Dermis blood vessel endothelial cell (primary cell): ENCODE measurements at regions not wholly inside any gene's neighbourhood (a gene's known extent, or its start where the extent isn't known, plus 50 kb on each side); places are given as distances from the start of the nearest gene placed in this dataset.
"Not testable (repeated sequence)": the region's sequence is repeated elsewhere in the genome, so short reads cannot be mapped to it uniquely, and the experiment has no call there.

Experiments used
- DNase-seq: peaks from one replicate; pipeline ENCODE4 v3.0.0; 2010

- no peak for DNase-seq
These were observed 159.3 kb upstream of the MDFIC2 start for GRCh38 chr3:70471464-70472342.

- DNase-seq, result no peak
These were observed 153.7 kb upstream of the MDFIC2 start for GRCh38 chr3:70466096-70466495.

- no peak for DNase-seq
These were observed 152.4 kb upstream of the MDFIC2 start for GRCh38 chr3:70464876-70465275.

GRCh38 chr3:70464465-70464864 is 152.0 kb upstream of the MDFIC2 start:
- DNase-seq, result no peak

- DNase-seq, result not testable (repeated sequence)
These were observed 137.8 kb upstream of the MDFIC2 start for GRCh38 chr3:70450220-70450619.

- DNase-seq, result not testable (repeated sequence)
These were observed 123.0 kb upstream of the MDFIC2 start for GRCh38 chr3:70435422-70435821.

- no peak for DNase-seq
These were observed 120.7 kb upstream of the MDFIC2 start for GRCh38 chr3:70433091-70433490.

- no peak for DNase-seq
These were observed 119.5 kb upstream of the MDFIC2 start for GRCh38 chr3:70431911-70432310.

GRCh38 chr3:70426071-70426470 is 113.6 kb upstream of the MDFIC2 start:
- no peak for DNase-seq

- DNase-seq, result no peak
These were observed 109.1 kb upstream of the MDFIC2 start for GRCh38 chr3:70421506-70421905.

GRCh38 chr3:70409018-70409417 is 96.6 kb upstream of the MDFIC2 start:
- DNase-seq, result no peak

- DNase-seq, result no peak
These were observed 87.8 kb upstream of the MDFIC2 start for GRCh38 chr3:70400194-70400593.

GRCh38 chr3:70393881-70394612 is 81.6 kb upstream of the MDFIC2 start:
- DNase-seq, result no peak

- no peak for DNase-seq
These were observed 79.8 kb upstream of the MDFIC2 start for GRCh38 chr3:70392227-70392626.

- no peak for DNase-seq
These were observed 75.5 kb upstream of the MDFIC2 start for GRCh38 chr3:70387889-70388288.

- DNase-seq, result no peak
These were observed 74.4 kb upstream of the MDFIC2 start for GRCh38 chr3:70386846-70387245.

GRCh38 chr3:70386043-70386442 is 73.6 kb upstream of the MDFIC2 start:
- DNase-seq, result no peak

GRCh38 chr3:70383360-70383831 is 71.0 kb upstream of the MDFIC2 start:
- DNase-seq, result no peak

GRCh38 chr3:70374179-70374578 is 61.7 kb upstream of the MDFIC2 start:
- DNase-seq, result no peak
